VCaP (cell line): ENCODE measurements at regions not wholly inside any gene's neighbourhood (a gene's known extent, or its start where the extent isn't known, plus 50 kb on each side); places are given as distances from the start of the nearest gene placed in this dataset.

Source experiments
- H3K27ac ChIP-seq: fragments of 450-650 bp; 2 replicates; pipeline ENCODE4 v1.5.1; 2017
- CTCF ChIP-seq: fragments of 450-650 bp; conservative IDR thresholded peaks from 2 replicates; pipeline ENCODE4 v1.5.1; 2017; ENCODE audit warnings: mild to moderate bottlenecking, moderate library complexity

DNA sequence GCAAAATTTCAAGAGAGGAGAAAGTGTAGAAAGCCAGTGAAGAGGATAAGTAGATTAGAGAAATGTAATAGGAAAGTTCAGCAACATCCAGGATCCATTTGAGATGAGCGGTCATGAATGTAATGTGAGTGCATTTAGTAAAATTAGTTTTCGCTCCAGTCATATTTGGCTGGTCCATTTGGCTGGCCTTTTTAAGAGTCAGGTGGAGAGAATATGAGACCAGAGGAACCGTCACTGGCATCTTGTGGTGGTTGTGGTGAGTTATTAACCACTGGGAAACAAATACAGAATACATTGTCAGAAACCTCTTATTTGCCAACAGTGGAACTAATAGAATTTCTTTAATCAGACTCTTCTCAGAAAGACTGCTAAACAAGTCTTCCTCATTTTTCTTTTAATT, 1064.3 kb upstream of the CDH2 start:
- no peak overlapping the region for H3K27ac ChIP-seq
- TF ChIP-seq CTCF: no peak

GRCh38 chr18:29234751-29235150, 1057.8 kb upstream of the CDH2 start:
- no peak for TF ChIP-seq CTCF

GRCh38 chr18:29226213-29226612, 1049.3 kb upstream of the CDH2 start:
- no peak overlapping the region for H3K27ac ChIP-seq
- TF ChIP-seq CTCF: no peak

More at GRCh38 chr18:29234751-29235150, 1057.8 kb upstream of the CDH2 start:
- no peak overlapping the region for H3K27ac ChIP-seq

GRCh38 chr18:29225351-29225750, 1048.4 kb upstream of the CDH2 start:
- no peak overlapping the region for H3K27ac ChIP-seq
- no peak for TF ChIP-seq CTCF

- H3K27ac ChIP-seq: no peak overlapping the region
- no peak for TF ChIP-seq CTCF
These were observed 1041.2 kb upstream of the CDH2 start for GRCh38 chr18:29218091-29218490.

DNA sequence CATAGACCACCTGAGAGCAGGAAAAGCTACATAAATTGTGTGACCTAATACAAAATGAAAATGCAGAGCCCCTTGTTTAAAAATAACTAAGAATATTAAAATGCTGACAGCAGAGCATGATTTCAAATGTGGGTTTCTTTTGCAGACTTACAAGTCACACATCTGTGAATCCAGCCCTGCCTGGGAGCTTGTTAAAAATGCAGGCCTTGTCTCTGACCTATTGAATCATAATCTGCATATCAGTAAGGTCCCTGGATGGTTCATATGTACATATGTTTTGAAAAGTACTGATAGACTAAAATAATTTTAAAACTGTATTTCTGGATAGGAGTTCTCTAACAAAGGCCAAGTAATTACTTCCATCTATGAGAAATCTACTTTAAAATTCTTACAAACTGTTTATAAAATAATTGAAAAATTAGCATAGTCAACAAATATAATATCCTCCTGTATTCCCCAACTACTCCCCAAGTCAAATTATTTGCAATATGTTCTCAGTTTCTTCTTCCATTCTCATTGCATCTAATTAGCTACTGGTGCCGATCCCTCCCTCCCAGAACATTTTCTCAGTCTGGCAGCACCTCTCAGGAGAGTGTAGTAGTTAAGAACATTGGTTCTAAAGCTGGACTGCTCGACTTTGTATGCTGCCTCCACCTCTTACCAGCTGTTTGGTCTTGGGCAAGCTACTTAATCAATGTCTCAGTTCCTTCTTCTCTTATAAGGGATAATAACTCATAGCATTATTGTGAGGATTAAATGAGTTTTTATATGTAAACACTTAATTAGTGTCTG, 1040.4 kb upstream of the CDH2 start:
- TF ChIP-seq CTCF: no peak
- H3K27ac ChIP-seq: no peak overlapping the region

- no peak for TF ChIP-seq CTCF
- H3K27ac ChIP-seq: no peak overlapping the region
These were observed 1021.9 kb upstream of the CDH2 start for GRCh38 chr18:29198834-29199233.
